ENCODE measurements at regions not wholly inside any gene's neighbourhood (a gene's known extent, or its start where the extent isn't known, plus 50 kb on each side); places are given as distances from the start of the nearest gene placed in this dataset.

DNA sequence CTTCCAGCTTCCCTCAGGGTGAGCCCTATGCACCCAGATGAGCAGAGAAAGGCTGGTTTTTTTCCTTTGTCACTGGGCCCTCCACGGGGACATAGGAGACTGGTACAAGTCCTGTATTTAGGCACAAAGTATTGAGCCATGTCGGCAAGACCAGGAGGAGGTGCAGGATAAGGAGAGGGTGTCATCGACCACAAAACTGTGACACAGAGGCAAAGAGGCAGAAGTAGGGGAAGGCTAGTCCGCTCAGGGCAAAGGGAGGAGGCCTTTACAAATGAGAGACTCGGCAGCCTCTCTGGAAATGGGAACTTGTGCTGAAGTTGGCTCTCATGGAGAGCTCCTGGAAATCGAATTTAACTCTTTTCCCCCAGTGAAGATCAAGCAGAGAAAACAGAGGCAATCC, 70.7 kb upstream of the CAMK1G start:
- TF ChIP-seq CTCF (IDR thresholded peaks at IDR 0.05), result no peak
- no peak for TF ChIP-seq POLR2A (IDR thresholded peaks at IDR 0.05)
